ENCODE measurements at regions not wholly inside any gene's neighbourhood (a gene's known extent, or its start where the extent isn't known, plus 50 kb on each side); places are given as distances from the start of the nearest gene placed in this dataset.

DNA sequence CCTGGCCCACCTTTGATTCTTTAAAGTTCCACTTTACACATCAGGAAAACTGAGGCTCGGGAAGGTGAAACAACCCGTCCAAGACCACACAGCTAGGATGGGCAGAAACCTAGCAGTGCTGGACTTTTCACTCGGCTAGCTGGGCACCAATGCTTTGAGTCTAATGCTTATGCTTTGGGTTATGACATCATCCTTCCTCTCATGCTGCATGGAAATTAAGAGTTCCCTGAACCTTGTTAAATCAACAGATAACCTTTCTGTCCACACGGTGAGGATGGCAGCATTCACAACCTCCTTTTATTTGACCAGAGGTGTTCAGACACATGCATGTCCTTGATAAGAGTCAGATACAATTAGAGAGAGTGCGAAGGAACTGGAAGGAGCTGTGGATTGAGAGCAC, 138.4 kb downstream of the UQCRFS1 start:
- TF ChIP-seq, protein P1, sequence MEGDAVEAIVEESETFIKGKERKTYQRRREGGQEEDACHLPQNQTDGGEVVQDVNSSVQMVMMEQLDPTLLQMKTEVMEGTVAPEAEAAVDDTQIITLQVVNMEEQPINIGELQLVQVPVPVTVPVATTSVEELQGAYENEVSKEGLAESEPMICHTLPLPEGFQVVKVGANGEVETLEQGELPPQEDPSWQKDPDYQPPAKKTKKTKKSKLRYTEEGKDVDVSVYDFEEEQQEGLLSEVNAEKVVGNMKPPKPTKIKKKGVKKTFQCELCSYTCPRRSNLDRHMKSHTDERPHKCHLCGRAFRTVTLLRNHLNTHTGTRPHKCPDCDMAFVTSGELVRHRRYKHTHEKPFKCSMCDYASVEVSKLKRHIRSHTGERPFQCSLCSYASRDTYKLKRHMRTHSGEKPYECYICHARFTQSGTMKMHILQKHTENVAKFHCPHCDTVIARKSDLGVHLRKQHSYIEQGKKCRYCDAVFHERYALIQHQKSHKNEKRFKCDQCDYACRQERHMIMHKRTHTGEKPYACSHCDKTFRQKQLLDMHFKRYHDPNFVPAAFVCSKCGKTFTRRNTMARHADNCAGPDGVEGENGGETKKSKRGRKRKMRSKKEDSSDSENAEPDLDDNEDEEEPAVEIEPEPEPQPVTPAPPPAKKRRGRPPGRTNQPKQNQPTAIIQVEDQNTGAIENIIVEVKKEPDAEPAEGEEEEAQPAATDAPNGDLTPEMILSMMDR (IDR thresholded peaks at IDR 0.05) = no peak
- TF ChIP-seq POLR2A (IDR thresholded peaks at IDR 0.05) (no peak), EP300 (IDR thresholded peaks at IDR 0.05) (no peak), POLR2AphosphoS5 (IDR thresholded peaks at IDR 0.05) (no peak)

All from sigmoid colon (tissue), 4 donors.